Neural progenitor cell (in vitro differentiated cells): ENCODE measurements at regions not wholly inside any gene's neighbourhood (a gene's known extent, or its start where the extent isn't known, plus 50 kb on each side); places are given as distances from the start of the nearest gene placed in this dataset.

Experiments used
- CTCF ChIP-seq: fragments of 200-600 bp; sonication (generic); IDR thresholded peaks from 2 replicates; pipeline ENCODE4 v1.5.1; 2017; ENCODE audit warnings: antibody characterized with exemption, mild to moderate bottlenecking
- EZH2 ChIP-seq: fragments of 200-600 bp; sonication (generic); IDR thresholded peaks from 2 replicates; pipeline ENCODE4 v1.6.1; 2017; ENCODE audit warnings: antibody characterized with exemption, mild to moderate bottlenecking, moderate library complexity
- EZH2phosphoT487 ChIP-seq: fragments of 200-600 bp; sonication (generic); IDR thresholded peaks from 2 replicates; pipeline ENCODE4 v1.6.1; 2017; ENCODE audit warnings: antibody characterized with exemption

DNA sequence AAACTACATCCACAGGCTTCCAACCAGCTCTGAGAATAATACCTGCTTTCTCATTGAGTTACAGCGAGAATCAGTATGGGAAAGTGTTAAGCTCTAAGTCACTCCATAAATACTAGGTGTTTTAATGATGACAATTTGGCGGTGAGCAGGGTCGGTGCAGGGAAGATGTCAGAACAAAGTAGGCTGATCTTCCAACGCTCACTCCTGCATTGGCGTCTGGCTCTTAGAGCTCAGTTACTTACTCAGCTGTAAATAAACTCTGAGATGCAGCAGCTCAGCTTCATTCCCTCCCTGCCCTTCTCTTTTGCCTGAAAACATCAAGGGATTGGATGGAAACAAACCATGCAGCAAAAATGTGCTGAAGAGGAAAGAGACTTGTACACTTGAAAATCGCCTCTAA, 102.5 kb upstream of the SPACA1 start:
- no peak for TF ChIP-seq EZH2phosphoT487
- TF ChIP-seq CTCF, result no peak
- TF ChIP-seq EZH2, result no peak
